ENCODE measurements at regions not wholly inside any gene's neighbourhood (a gene's known extent, or its start where the extent isn't known, plus 50 kb on each side); places are given as distances from the start of the nearest gene placed in this dataset.

- TF ChIP-seq SNAPC4 (CRISPR knock-in tag; IDR thresholded peaks at IDR 0.05), result no peak
- TF ChIP-seq BRCA1 (CRISPR knock-in tag; IDR thresholded peaks at IDR 0.05), result no peak
Observed at GRCh38 chr7:18390535-18390907, 105.0 kb upstream of the HDAC9 start (continued).

DNA sequence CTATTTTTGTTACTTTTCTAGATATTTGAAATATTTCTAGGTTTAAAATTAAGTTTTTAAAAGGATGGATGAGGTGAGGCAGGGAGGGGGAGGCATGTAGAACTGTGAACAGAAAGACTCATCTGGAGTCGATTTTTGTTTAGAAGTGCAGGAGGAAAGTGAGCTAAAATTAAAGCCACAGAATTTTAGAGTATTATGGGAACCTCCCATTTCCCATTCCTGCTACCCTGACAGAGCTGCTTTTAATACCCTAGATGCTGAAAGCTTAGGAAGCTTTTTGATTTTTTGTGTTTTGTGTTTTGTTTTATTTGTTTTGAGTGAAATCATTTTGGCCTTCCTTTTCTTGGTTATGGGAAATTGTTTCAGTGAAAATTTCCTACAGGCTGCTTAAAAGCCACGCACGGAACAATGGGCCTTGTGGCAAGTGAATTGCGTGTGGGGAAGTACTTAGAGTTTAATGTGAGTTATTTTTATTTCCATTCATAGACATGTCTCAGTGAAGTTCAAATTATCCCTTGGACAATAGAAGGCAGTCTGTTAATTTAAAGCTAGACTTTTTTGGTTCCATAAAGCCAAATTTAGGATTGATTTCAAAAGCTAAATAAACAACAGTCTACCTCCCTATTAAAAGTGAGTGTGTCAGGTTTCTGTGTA lies 102.0 kb upstream of the HDAC9 start:
- no peak overlapping the region for H3K4me3 ChIP-seq (replicated peaks in 1 of 3; ENCODE audit: insufficient read depth in 1 of 3, low read depth in 2 of 3, low read length in 3 of 3)
- WGBS (ENCODE audit: low lambda C conversion rate), result 34% methylated on average over 4 of the region's 4 CpGs
- no peaks in the 10 kb centered on the region for H3K79me2 ChIP-seq (ENCODE audit: insufficient read depth, low read length)
- no peaks in the 10 kb centered on the region for H3K27me3 ChIP-seq (ENCODE audit: control insufficient read depth in 1 of 2, insufficient read depth in 2 of 2, low read length in 2 of 2)
- ATAC-seq (no peak), DNase-seq (ENCODE audit: low spot score) (no peak), FAIRE-seq (no peak)
- no peak overlapping the region for H3K27ac ChIP-seq (ENCODE audit: extremely low read length, insufficient read depth, low read length)
- BruUV-seq (replicated peaks), result no TSS peak
- no peak overlapping the region for H3K9ac ChIP-seq (ENCODE audit: insufficient read depth, low read depth, low read length)
- in situ Hi-C loops (cut with HindIII; ENCODE audit: extremely low pct_ligation_motif_present, low pct_unique_long_range_greater_than_20kb) (no loop called here), intact Hi-C loops (cut with micrococcal nuclease; ENCODE audit: unreplicated experiment) (no loop called here)
- no peaks in the 10 kb centered on the region for H3K9me3 ChIP-seq (ENCODE audit: low read length)
- H4K20me1 ChIP-seq (ENCODE audit: insufficient read depth, low read length), result no peaks in the 10 kb centered on the region
- no peak overlapping the region for H2AFZ ChIP-seq (ENCODE audit: low read length)
- no peaks in the 10 kb centered on the region for H3K4me1 ChIP-seq (ENCODE audit: insufficient read depth, low read length)
- POLR2A ChIA-PET, result no interaction called here
- no peak overlapping the region for H3K4me2 ChIP-seq (ENCODE audit: low read depth, low read length)
- CTCF ChIA-PET (ENCODE audit: low intra/inter-chr PET ratio, low total read pairs), result no interaction called here
- no peaks in the 10 kb centered on the region for H3K36me3 ChIP-seq (replicated peaks in 1 of 2; ENCODE audit: control insufficient read depth in 1 of 2, insufficient read depth in 2 of 2, low read length in 2 of 2)
- no peak for TF ChIP-seq ZMAT3 (CRISPR knock-in tag; conservative IDR thresholded peaks at IDR 0.05)
- no peak for TF ChIP-seq SALL1 (CRISPR knock-in tag; IDR thresholded peaks at IDR 0.05)
- no peak for TF ChIP-seq ZNF652 (CRISPR knock-in tag; IDR thresholded peaks at IDR 0.05; ENCODE audit: borderline replicate concordance, low read depth)
- TF ChIP-seq, protein P1, sequence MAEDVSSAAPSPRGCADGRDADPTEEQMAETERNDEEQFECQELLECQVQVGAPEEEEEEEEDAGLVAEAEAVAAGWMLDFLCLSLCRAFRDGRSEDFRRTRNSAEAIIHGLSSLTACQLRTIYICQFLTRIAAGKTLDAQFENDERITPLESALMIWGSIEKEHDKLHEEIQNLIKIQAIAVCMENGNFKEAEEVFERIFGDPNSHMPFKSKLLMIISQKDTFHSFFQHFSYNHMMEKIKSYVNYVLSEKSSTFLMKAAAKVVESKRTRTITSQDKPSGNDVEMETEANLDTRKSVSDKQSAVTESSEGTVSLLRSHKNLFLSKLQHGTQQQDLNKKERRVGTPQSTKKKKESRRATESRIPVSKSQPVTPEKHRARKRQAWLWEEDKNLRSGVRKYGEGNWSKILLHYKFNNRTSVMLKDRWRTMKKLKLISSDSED (CRISPR knock-in tag; IDR thresholded peaks at IDR 0.05), result no peak
- TF ChIP-seq NFRKB (IDR thresholded peaks at IDR 0.05), result no peak
- TF ChIP-seq BHLHE40 (IDR thresholded peaks at IDR 0.05; ENCODE audit: low read length), result no peak
- TF ChIP-seq, protein P2, sequence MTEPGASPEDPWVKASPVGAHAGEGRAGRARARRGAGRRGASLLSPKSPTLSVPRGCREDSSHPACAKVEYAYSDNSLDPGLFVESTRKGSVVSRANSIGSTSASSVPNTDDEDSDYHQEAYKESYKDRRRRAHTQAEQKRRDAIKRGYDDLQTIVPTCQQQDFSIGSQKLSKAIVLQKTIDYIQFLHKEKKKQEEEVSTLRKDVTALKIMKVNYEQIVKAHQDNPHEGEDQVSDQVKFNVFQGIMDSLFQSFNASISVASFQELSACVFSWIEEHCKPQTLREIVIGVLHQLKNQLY (CRISPR knock-in tag; IDR thresholded peaks at IDR 0.05), result no peak
- TF ChIP-seq, protein P3, sequence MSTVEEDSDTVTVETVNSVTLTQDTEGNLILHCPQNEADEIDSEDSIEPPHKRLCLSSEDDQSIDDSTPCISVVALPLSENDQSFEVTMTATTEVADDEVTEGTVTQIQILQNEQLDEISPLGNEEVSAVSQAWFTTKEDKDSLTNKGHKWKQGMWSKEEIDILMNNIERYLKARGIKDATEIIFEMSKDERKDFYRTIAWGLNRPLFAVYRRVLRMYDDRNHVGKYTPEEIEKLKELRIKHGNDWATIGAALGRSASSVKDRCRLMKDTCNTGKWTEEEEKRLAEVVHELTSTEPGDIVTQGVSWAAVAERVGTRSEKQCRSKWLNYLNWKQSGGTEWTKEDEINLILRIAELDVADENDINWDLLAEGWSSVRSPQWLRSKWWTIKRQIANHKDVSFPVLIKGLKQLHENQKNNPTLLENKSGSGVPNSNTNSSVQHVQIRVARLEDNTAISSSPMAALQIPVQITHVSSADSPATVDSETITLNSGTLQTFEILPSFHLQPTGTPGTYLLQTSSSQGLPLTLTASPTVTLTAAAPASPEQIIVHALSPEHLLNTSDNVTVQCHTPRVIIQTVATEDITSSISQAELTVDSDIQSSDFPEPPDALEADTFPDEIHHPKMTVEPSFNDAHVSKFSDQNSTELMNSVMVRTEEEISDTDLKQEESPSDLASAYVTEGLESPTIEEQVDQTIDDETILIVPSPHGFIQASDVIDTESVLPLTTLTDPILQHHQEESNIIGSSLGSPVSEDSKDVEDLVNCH (CRISPR knock-in tag; IDR thresholded peaks at IDR 0.05), result no peak
- TF ChIP-seq ZNF556 (CRISPR knock-in tag; IDR thresholded peaks at IDR 0.05; ENCODE audit: borderline replicate concordance), result no peak
- no peak for TF ChIP-seq SRF (IDR thresholded peaks at IDR 0.05; ENCODE audit: low read depth, low read length)
- no peak for TF ChIP-seq ZFP37 (CRISPR knock-in tag; IDR thresholded peaks at IDR 0.05; ENCODE audit: borderline replicate concordance)
- no peak for TF ChIP-seq ZMAT5 (CRISPR knock-in tag; IDR thresholded peaks at IDR 0.05; ENCODE audit: borderline replicate concordance, low read depth)
- TF ChIP-seq HIVEP1 (CRISPR knock-in tag; IDR thresholded peaks at IDR 0.05), result no peak
